ENCODE measurements at regions not wholly inside any gene's neighbourhood (a gene's known extent, or its start where the extent isn't known, plus 50 kb on each side); places are given as distances from the start of the nearest gene placed in this dataset.

GRCh38 chr14:83467811-83468210 is 1934.2 kb upstream of the SEL1L start:
- no peak overlapping the region for H3K4me3 Mint-ChIP-seq
- no peak overlapping the region for H3K27ac Mint-ChIP-seq
- no peaks in the 10 kb centered on the region for H3K36me3 Mint-ChIP-seq (ENCODE audit: low read depth)
- peaks cover 6% of the 10 kb centered on the region for H3K9me3 Mint-ChIP-seq
- H3K27me3 Mint-ChIP-seq: no peaks in the 10 kb centered on the region
- no peaks in the 10 kb centered on the region for H3K4me1 Mint-ChIP-seq (ENCODE audit: low read depth)

- Mint-ChIP-seq H3K27ac (no peak overlapping the region), H3K4me3 (no peak overlapping the region), H3K36me3 (ENCODE audit: low read depth) (no peaks in the 10 kb centered on the region), H3K4me1 (ENCODE audit: low read depth) (no peaks in the 10 kb centered on the region), H3K9me3 (peaks cover 9% of the 10 kb centered on the region), H3K27me3 (no peaks in the 10 kb centered on the region)
Measured at GRCh38 chr14:83470466-83470865, 1936.8 kb upstream of the SEL1L start.

DNA sequence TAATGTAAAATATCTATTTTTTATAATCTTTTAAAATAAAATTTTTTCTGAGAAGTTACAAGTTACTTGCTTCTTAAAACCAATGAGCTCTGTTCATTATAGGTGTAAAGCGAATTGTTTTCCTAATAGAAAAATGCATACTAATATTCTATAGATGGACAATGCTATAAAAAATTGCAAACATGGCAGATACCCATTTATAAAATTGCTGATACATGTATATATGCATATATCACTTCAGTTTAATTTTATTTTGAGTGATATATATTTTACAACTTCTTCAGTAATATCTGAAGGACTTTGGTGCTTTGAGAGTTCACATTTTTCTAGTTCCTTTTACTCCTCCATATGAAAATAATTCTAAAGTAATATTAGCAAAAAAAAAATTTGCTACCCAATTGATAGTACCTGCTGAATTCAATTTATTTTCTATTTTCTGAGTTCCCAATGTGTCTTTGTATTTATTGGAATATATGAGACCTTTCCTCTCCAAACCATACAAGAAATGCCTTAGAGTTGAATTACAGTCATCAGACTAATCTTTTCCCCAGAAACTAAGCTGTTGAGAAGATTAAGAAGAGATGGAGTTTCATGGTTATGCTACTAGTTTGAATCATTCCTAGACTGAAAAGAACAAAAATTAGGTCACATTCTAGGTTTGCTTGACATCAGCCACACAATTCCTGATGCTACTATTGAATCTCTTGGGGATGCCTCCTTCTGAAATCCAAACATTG is 1937.5 kb upstream of the SEL1L start:
- Mint-ChIP-seq H3K27ac (no peak overlapping the region), H3K9me3 (peaks cover 9% of the 10 kb centered on the region), H3K27me3 (no peaks in the 10 kb centered on the region), H3K4me1 (ENCODE audit: low read depth) (no peaks in the 10 kb centered on the region), H3K4me3 (no peak overlapping the region), H3K36me3 (ENCODE audit: low read depth) (no peaks in the 10 kb centered on the region)

- Mint-ChIP-seq H3K36me3 (ENCODE audit: low read depth) (no peaks in the 10 kb centered on the region), H3K9me3 (peaks cover 9% of the 10 kb centered on the region), H3K27ac (no peak overlapping the region), H3K4me1 (ENCODE audit: low read depth) (no peaks in the 10 kb centered on the region), H3K27me3 (no peaks in the 10 kb centered on the region), H3K4me3 (no peak overlapping the region)
Measured at GRCh38 chr14:83473416-83474235, 1940.0 kb upstream of the SEL1L start.

- Mint-ChIP-seq H3K9me3 (peaks cover 9% of the 10 kb centered on the region), H3K27me3 (no peaks in the 10 kb centered on the region), H3K36me3 (ENCODE audit: low read depth) (no peaks in the 10 kb centered on the region), H3K27ac (no peak overlapping the region), H3K4me1 (ENCODE audit: low read depth) (no peaks in the 10 kb centered on the region), H3K4me3 (no peak overlapping the region)
Measured at GRCh38 chr14:83478741-83479140, 1945.1 kb upstream of the SEL1L start.

- Mint-ChIP-seq H3K36me3 (ENCODE audit: low read depth) (no peaks in the 10 kb centered on the region), H3K4me3 (no peak overlapping the region), H3K9me3 (peaks cover 15% of the 10 kb centered on the region), H3K27ac (no peak overlapping the region), H3K27me3 (no peaks in the 10 kb centered on the region), H3K4me1 (ENCODE audit: low read depth) (no peaks in the 10 kb centered on the region)
Measured at GRCh38 chr14:83483063-83483462, 1949.4 kb upstream of the SEL1L start.

DNA sequence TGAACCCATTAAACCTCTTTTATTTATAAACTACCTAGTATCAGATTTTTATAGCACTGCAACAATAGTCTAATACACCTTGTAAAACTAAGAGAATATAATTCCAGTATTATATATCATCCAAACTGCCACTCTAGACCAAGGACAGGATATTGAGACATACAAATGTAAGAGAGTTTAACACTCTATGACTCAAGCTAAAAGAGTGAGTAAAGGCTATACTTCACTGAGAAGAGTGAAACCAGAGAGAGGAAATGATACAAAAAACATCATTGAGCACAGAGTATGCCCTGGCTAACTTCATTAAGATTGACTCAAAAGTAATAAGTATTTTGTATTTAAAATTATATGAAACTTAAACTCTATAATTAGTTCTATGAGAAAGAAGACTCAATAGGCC is 1951.9 kb upstream of the SEL1L start:
- Mint-ChIP-seq H3K36me3 (ENCODE audit: low read depth) (no peaks in the 10 kb centered on the region), H3K27me3 (no peaks in the 10 kb centered on the region), H3K4me3 (no peak overlapping the region), H3K27ac (no peak overlapping the region), H3K4me1 (ENCODE audit: low read depth) (no peaks in the 10 kb centered on the region), H3K9me3 (peaks cover 15% of the 10 kb centered on the region)

DNA sequence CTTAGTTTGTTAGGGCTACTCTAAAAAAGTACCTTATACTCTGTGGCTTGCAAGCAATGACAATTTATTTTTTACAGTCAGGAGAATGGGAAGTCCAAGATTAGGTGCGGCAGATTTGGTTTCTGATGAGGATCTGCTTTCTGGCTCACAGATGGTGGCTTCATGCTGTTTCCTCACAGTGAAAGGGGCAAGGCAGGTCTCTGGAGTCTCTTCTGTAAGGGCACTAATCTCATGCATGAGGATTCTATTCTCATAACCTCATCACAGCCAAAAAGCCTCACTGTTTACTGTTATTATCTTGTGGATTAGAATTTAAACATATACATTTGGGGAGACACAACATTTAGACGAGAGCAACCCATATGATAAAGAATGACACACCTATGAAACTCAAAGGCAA is 1957.4 kb upstream of the SEL1L start:
- H3K27ac Mint-ChIP-seq: no peak overlapping the region
- H3K4me1 Mint-ChIP-seq (ENCODE audit: low read depth): no peaks in the 10 kb centered on the region
- H3K9me3 Mint-ChIP-seq: peaks cover 2% of the 10 kb centered on the region
- no peaks in the 10 kb centered on the region for H3K36me3 Mint-ChIP-seq (ENCODE audit: low read depth)
- no peaks in the 10 kb centered on the region for H3K27me3 Mint-ChIP-seq
- no peak overlapping the region for H3K4me3 Mint-ChIP-seq

DNA sequence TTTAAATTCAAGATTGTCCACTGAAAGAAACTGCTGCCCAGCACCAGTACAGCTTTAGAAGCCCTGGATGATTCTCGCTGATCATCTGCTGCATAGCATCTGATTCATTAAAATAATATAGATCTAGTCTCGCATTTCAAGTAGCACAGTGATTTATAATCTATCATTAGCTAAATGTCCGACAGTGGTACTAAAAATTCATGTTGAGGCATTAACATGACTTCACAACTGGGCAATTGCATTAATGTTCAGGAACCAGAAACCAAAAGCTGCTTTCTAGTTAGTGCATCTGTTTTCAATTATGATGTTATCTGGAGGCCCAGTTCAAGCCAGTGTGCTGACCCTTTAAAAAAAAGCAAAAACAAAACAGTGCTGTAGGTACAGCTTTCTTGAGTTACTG is 1987.2 kb upstream of the SEL1L start:
- Mint-ChIP-seq H3K4me1 (ENCODE audit: low read depth) (no peaks in the 10 kb centered on the region), H3K9me3 (peaks cover 7% of the 10 kb centered on the region), H3K27me3 (no peaks in the 10 kb centered on the region)

GRCh38 chr14:83529531-83529930 is 1995.9 kb upstream of the SEL1L start:
- Mint-ChIP-seq H3K9me3 (peaks cover 13% of the 10 kb centered on the region), H3K27me3 (no peaks in the 10 kb centered on the region), H3K4me1 (ENCODE audit: low read depth) (no peaks in the 10 kb centered on the region), H3K36me3 (ENCODE audit: low read depth) (no peaks in the 10 kb centered on the region), H3K4me3 (no peak overlapping the region), H3K27ac (no peak overlapping the region)

More for the DNA sequence above, 1987.2 kb upstream of the SEL1L start:
- no peaks in the 10 kb centered on the region for H3K36me3 Mint-ChIP-seq (ENCODE audit: low read depth)
- no peak overlapping the region for H3K27ac Mint-ChIP-seq
- no peak overlapping the region for H3K4me3 Mint-ChIP-seq

DNA sequence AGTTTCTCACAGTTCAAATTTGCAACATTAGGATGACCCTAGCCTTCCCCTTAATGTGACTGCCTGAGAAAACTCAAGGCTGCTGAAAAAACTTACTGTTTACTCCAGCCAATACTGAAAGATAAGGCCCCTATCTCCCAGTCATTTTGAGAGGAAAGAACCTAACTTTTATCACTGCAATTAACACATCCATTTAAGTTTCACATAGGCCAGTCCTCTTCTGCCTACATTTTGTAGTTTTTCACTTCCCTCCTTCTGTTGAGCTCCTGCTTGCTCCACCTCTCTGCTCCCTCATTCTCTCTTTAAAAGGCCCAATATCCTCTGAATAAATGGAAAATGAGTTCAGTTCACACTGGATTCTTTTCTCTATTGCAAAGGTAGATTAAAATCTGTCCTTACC is 1996.2 kb upstream of the FLRT2 start:
- no peak overlapping the region for H3K4me3 Mint-ChIP-seq
- peaks cover 5% of the 10 kb centered on the region for H3K9me3 Mint-ChIP-seq
- H3K27ac Mint-ChIP-seq: no peak overlapping the region
- no peaks in the 10 kb centered on the region for H3K27me3 Mint-ChIP-seq
- H3K4me1 Mint-ChIP-seq (ENCODE audit: low read depth): no peaks in the 10 kb centered on the region
- H3K36me3 Mint-ChIP-seq (ENCODE audit: low read depth): no peaks in the 10 kb centered on the region

GRCh38 chr14:83534995-83535394 is 1994.9 kb upstream of the FLRT2 start:
- Mint-ChIP-seq H3K36me3 (ENCODE audit: low read depth) (no peaks in the 10 kb centered on the region), H3K4me3 (no peak overlapping the region), H3K27ac (no peak overlapping the region), H3K4me1 (ENCODE audit: low read depth) (no peaks in the 10 kb centered on the region), H3K9me3 (peaks cover 5% of the 10 kb centered on the region), H3K27me3 (no peaks in the 10 kb centered on the region)

- Mint-ChIP-seq H3K4me1 (ENCODE audit: low read depth) (no peaks in the 10 kb centered on the region), H3K9me3 (peaks cover 5% of the 10 kb centered on the region), H3K27me3 (no peaks in the 10 kb centered on the region), H3K36me3 (ENCODE audit: low read depth) (no peaks in the 10 kb centered on the region), H3K4me3 (no peak overlapping the region), H3K27ac (no peak overlapping the region)
Measured at GRCh38 chr14:83535444-83535843, 1994.5 kb upstream of the FLRT2 start.

DNA sequence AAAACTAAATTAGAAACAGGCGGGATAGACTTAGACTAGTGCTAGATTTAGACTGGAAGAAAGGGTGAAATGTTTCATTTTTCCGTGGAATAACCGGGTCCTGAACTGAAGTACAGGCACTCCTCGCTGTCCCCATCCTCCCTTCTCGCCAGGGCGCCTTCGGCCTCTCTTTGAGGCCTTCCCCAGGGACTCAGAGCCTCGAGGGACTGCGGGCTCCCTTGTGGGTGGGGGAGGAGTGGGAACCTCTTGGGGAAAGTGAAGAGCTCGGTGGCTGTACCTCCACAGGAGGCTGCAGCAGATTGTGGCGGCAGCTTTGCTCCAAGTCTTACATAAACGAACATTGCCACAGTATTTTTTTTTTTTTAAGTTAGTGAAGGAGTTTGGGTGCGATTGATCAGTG is 1988.8 kb upstream of the FLRT2 start:
- H3K36me3 Mint-ChIP-seq (ENCODE audit: low read depth): no peaks in the 10 kb centered on the region
- H3K4me3 Mint-ChIP-seq: no peak overlapping the region
- H3K27me3 Mint-ChIP-seq: no peaks in the 10 kb centered on the region
- H3K27ac Mint-ChIP-seq: no peak overlapping the region
- no peaks in the 10 kb centered on the region for H3K4me1 Mint-ChIP-seq (ENCODE audit: low read depth)
- peaks cover 7% of the 10 kb centered on the region for H3K9me3 Mint-ChIP-seq

DNA sequence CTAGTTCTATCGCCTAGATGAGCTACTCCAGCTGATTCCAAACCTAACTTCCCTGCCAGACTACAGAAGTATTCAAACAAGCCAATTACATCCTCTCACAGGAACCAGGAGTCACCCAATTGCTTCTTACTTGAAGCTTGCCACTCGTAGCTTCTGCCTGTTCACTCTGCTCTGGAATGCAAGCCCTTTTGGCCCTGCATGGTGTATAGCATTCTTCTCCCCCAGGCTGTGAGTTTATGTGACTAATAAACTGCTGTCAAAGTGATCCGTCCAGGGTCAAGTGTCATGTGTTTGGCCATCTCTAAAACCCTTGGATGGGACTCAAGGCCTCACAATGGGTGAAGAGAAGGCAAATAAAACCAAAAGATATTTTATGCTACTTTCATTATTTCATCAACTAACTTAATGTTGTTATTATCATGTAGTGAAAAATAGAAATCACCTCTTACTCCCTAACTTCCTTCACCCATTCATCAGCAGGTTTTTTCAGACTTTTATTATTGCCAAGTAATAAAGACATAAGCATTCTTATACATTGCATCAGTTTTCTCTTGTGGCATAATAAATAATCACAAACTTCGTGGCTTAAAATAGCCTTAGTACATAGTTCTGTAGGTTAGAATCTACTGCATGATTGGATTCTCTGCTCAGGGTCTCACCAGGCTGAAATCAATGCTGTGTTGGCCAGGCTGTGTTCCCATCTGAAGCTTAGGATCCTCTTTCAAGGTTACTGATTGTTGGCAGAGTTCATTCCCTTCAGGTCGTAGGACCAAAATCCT is 1981.7 kb upstream of the FLRT2 start:
- Mint-ChIP-seq H3K4me1 (ENCODE audit: low read depth) (no peaks in the 10 kb centered on the region), H3K4me3 (no peak overlapping the region), H3K36me3 (ENCODE audit: low read depth) (no peaks in the 10 kb centered on the region), H3K27ac (no peak overlapping the region), H3K9me3 (peaks cover 21% of the 10 kb centered on the region), H3K27me3 (no peaks in the 10 kb centered on the region)

All from stimulated activated naive CD8-positive, alpha-beta T cell treated with anti-CD3 and anti-CD28 coated beads, Interleukin-15, Interleukin-2, amounts not matched to agents 100 ng/mL and 50 ng/mL, for 24 hours (primary cell).